Nephron (organoid): ENCODE measurements at regions not wholly inside any gene's neighbourhood (a gene's known extent, or its start where the extent isn't known, plus 50 kb on each side); places are given as distances from the start of the nearest gene placed in this dataset.

ENCODE experiments used
- H3K27ac Mint-ChIP-seq, 3 experiments: 2 replicates each; pipeline ENCODE4 v1.8.0; 2020; ENCODE audit warnings: mixed read lengths in 3 of 3, mild to moderate bottlenecking in 2 of 3, moderate library complexity in 1 of 3
- H3K27me3 Mint-ChIP-seq: 2 replicates; pipeline ENCODE4 v1.8.0; 2021; ENCODE audit warnings: low read depth, mild to moderate bottlenecking, moderate library complexity, mixed read lengths
- H3K36me3 Mint-ChIP-seq: 2 replicates; pipeline ENCODE4 v1.8.0; 2020; ENCODE audit warnings: low read depth, mixed read lengths
- H3K4me1 Mint-ChIP-seq: 2 replicates; pipeline ENCODE4 v1.8.0; 2020; ENCODE audit warnings: mixed read lengths
- H3K4me3 Mint-ChIP-seq, 3 experiments: 2 replicates each; pipeline ENCODE4 v1.8.0; 2020; ENCODE audit warnings: mild to moderate bottlenecking in 3 of 3, mixed read lengths in 3 of 3, moderate library complexity in 2 of 3
- H3K9me3 Mint-ChIP-seq: 2 replicates; pipeline ENCODE4 v1.8.0; 2020; ENCODE audit warnings: mixed read lengths
- TF ChIP-seq, protein P1 (sequence below), 3 experiments: fragments of 200-600 bp; sonication (generic); IDR thresholded peaks; one replicate each; pipeline ENCODE4 v1.5.0; 2021; ENCODE audit warnings: antibody characterized with exemption in 3 of 3; ENCODE audit not compliant: unreplicated experiment in 3 of 3

DNA sequence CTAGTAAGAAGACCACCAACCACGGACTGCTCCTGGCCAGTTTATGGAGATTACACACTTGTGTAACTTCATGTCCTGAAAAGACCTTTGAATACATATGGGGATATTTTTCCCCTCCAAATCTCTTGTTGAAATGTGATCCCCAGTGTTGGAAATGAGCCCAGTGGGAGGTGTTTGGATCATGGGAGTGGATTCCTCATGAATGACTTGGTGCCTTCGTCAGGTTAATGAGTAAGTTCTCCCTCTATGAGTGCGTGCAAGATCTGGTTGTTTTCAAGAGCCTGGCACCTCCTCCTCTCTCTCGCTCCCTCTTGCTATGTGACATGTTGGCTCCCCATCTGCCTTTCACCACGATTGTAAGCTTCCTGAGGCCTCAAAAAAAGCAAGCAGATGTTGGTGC is 769.0 kb upstream of the SLITRK1 start:
- Mint-ChIP-seq H3K27me3 (peaks cover 5% of the 10 kb centered on the region), H3K4me1 (peaks cover 9% of the 10 kb centered on the region), H3K36me3 (no peaks in the 10 kb centered on the region), H3K9me3 (no peaks in the 10 kb centered on the region), H3K4me3 (no peak overlapping the region), H3K27ac (no peak overlapping the region)
- TF ChIP-seq, protein P1, sequence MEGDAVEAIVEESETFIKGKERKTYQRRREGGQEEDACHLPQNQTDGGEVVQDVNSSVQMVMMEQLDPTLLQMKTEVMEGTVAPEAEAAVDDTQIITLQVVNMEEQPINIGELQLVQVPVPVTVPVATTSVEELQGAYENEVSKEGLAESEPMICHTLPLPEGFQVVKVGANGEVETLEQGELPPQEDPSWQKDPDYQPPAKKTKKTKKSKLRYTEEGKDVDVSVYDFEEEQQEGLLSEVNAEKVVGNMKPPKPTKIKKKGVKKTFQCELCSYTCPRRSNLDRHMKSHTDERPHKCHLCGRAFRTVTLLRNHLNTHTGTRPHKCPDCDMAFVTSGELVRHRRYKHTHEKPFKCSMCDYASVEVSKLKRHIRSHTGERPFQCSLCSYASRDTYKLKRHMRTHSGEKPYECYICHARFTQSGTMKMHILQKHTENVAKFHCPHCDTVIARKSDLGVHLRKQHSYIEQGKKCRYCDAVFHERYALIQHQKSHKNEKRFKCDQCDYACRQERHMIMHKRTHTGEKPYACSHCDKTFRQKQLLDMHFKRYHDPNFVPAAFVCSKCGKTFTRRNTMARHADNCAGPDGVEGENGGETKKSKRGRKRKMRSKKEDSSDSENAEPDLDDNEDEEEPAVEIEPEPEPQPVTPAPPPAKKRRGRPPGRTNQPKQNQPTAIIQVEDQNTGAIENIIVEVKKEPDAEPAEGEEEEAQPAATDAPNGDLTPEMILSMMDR (IDR thresholded peaks at IDR 0.05; ENCODE audit: unreplicated experiment in 3 of 3) = no peak

DNA sequence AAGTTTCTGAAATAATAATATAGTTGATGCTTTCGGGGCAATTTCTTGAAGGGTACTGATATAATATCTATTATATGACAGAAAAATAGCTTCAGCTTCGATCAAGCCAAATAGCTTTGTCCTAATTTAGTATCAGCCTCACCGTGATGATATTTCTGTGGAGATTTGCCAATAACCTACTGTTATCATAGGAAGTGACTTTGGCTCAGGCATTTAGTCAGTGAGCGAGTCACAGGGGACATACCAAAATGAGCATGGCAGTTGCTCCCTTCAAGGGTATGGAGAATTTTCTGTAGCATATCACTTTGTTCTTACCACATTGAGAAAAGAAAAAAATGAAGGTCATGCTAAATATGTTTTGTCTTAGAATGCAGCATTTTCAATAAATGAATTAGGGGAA is 767.6 kb upstream of the SLITRK1 start:
- Mint-ChIP-seq H3K27me3 (peaks cover 5% of the 10 kb centered on the region), H3K27ac (no peak overlapping the region), H3K4me1 (peaks cover 14% of the 10 kb centered on the region), H3K36me3 (no peaks in the 10 kb centered on the region), H3K4me3 (no peak overlapping the region), H3K9me3 (no peaks in the 10 kb centered on the region)
- TF ChIP-seq, protein P1 (IDR thresholded peaks at IDR 0.05; ENCODE audit: unreplicated experiment in 3 of 3) = no peak

DNA sequence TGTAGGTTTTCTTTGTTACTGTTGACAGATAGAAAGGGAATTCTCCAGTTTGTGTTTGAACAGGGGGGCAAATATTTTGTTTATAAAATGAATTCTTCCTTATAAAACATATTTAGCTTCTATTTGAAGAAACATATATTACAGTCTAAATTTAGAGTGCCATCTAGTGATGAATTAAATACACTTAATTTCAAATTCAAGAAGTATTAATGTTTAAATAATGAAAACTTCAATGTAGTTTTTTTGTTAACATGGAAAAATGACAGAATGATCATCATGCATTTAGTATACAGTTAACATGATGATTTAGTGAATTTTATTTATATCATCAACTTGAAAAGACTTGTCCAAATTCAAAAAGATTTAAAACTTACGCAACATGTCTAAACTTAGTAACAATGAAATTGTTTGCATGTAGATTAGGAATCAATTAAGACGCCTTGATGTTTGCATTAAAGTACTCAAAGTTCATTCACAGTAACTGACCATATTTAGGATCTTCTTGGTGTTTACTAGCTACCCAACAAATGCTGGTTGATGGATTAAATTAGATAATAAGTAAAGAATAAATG is 765.9 kb upstream of the SLITRK1 start:
- H3K27ac Mint-ChIP-seq = no peak overlapping the region
- no peaks in the 10 kb centered on the region for H3K36me3 Mint-ChIP-seq
- TF ChIP-seq, protein P1 (IDR thresholded peaks at IDR 0.05; ENCODE audit: unreplicated experiment in 3 of 3) = peak; percentile 20 to 49 (median 35)
- H3K27me3 Mint-ChIP-seq = no peaks in the 10 kb centered on the region
- peaks cover 14% of the 10 kb centered on the region for H3K4me1 Mint-ChIP-seq
- no peak overlapping the region for H3K4me3 Mint-ChIP-seq
- H3K9me3 Mint-ChIP-seq = no peaks in the 10 kb centered on the region

DNA sequence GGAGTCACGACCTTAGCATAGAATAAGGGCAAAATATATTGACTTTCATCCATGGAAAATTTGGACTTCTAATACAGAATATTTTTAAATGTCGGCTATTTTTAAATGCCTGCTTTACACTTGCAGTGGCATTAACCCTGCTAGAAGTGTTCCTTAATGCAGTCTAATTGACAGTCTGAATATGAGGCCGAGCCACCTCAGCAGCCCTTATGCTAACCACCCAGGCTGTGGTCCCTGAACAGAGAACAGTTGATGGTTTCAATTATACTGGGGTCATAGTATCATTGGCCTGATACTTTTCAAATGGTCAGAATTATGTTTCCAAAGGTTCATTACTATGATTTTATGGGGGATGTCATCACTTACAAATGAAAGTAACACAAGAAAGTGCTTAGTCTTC is 764.7 kb upstream of the SLITRK1 start:
- Mint-ChIP-seq H3K27me3 (no peaks in the 10 kb centered on the region), H3K4me3 (no peak overlapping the region), H3K9me3 (no peaks in the 10 kb centered on the region), H3K36me3 (no peaks in the 10 kb centered on the region), H3K27ac (peak overlapping the region in 1 of 3 experiments; percentile 34), H3K4me1 (peaks cover 11% of the 10 kb centered on the region)
- TF ChIP-seq, protein P1 (IDR thresholded peaks at IDR 0.05; ENCODE audit: unreplicated experiment in 3 of 3) = no peak

DNA sequence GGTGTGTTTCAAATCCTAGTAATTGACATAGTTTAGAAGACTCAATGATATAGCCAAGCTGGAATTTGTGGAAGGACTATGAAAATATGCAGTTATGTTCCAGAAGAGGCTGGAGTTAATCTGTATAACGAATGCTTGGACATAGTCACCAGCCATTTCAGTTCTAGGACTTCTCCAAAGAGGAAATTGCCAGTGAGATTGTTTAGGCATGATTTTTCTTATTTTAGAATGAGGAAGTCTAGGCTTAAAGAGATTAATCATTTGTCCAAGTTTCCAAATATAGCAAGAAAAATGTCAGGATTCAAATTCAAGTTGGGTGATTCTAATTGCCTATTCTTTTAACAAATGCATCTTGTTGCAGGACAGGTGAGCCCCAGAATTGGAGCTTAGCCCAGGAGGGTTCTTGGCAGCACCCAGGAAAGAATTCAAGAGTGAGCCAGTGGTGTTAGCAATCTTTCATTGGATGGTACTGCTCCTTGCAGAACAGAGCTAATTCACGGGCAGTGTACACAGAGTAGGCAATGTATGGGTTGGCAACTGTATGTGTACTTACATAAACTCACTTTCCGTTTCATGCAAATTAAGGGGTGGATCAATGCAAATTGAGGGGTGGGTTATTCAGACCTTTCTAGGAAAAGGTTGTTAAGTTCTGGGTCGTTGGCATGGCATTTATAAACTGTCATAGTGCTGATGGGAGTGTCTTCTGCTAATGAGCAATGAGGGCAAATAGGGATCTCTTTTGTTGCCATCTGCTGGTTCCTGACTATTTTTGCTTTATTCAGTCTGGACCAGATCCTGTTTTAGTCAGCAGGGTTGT is 763.1 kb upstream of the SLITRK1 start:
- H3K4me1 Mint-ChIP-seq = peaks cover 9% of the 10 kb centered on the region
- no peak overlapping the region for H3K27ac Mint-ChIP-seq
- H3K9me3 Mint-ChIP-seq = no peaks in the 10 kb centered on the region
- H3K27me3 Mint-ChIP-seq = no peaks in the 10 kb centered on the region
- no peaks in the 10 kb centered on the region for H3K36me3 Mint-ChIP-seq
- TF ChIP-seq, protein P1 (IDR thresholded peaks at IDR 0.05; ENCODE audit: unreplicated experiment in 3 of 3) = no peak
- H3K4me3 Mint-ChIP-seq = no peak overlapping the region

DNA sequence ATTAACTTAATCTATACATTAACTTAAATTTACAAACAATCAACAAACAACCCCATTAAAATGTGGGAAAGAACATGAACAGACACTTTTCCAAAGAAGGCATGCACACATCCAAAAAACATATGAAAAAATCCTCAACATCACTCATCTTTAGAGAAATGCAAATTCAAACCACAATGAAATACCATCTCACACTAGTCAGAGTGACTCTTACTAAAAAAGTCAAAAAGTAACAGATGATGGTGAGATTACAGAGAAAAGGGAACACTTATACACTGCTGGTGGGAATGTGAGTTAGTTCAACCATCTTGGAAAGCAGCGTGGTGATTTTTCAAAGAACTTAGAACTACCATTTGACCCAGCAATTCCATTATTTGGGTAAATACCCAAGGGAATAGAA is 759.2 kb upstream of the SLITRK1 start:
- Mint-ChIP-seq H3K27ac (no peak overlapping the region), H3K36me3 (no peaks in the 10 kb centered on the region), H3K4me1 (peaks cover 4% of the 10 kb centered on the region), H3K9me3 (peaks cover 26% of the 10 kb centered on the region), H3K4me3 (no peak overlapping the region), H3K27me3 (no peaks in the 10 kb centered on the region)
- TF ChIP-seq, protein P1 (IDR thresholded peaks at IDR 0.05; ENCODE audit: unreplicated experiment in 3 of 3) = no peak
